ENCODE measurements at regions not wholly inside any gene's neighbourhood (a gene's known extent, or its start where the extent isn't known, plus 50 kb on each side); places are given as distances from the start of the nearest gene placed in this dataset.

GRCh38 chr12:78407722-78408121 lies 456.9 kb upstream of the SYT1 start:
- TF ChIP-seq CTCF (IDR thresholded peaks at IDR 0.05), result no peak
- TF ChIP-seq POLR2A (IDR thresholded peaks at IDR 0.05), result no peak

Data from thyroid gland (tissue), 4 donors.